ENCODE measurements at regions not wholly inside any gene's neighbourhood (a gene's known extent, or its start where the extent isn't known, plus 50 kb on each side); places are given as distances from the start of the nearest gene placed in this dataset.

DNA sequence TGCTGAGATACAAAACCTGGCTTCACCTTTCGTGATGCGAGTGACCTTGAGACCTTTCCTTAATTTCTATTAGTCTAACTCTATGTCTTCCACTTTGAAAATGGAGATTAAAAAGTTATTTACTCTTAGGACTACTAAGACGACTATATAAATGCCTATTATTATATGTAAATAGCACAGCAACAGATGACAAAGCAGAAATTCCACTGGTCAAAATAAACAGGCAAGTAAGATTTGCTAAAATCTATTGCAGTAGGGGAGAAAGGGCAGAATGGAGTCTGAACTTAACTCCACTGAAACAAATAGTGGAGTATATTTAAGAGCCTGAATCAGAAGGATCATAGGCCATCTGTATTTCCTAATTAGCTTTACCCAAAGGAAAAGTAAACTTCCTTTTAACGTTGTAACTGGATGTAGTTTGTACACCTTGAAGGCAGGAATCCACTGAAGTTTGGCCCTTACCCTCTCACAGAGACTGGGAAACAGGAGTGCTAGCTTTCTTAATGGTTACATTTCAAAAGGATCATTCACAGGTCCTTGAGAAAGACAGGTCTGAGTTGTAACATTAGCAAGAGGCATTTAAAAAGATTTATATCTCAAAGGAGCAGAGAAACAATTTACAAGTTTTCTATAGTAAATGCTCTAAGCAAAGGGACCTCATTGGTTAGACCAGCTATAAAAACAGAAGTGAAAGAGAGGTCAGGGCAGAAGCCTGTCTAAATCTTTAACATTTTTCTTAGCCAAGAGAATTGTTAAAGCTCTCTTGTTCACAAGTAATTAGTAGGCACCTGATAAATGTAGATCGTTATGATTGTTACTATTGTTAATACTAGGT, 332.5 kb downstream of the ZWINT start:
- TF ChIP-seq, protein P1, sequence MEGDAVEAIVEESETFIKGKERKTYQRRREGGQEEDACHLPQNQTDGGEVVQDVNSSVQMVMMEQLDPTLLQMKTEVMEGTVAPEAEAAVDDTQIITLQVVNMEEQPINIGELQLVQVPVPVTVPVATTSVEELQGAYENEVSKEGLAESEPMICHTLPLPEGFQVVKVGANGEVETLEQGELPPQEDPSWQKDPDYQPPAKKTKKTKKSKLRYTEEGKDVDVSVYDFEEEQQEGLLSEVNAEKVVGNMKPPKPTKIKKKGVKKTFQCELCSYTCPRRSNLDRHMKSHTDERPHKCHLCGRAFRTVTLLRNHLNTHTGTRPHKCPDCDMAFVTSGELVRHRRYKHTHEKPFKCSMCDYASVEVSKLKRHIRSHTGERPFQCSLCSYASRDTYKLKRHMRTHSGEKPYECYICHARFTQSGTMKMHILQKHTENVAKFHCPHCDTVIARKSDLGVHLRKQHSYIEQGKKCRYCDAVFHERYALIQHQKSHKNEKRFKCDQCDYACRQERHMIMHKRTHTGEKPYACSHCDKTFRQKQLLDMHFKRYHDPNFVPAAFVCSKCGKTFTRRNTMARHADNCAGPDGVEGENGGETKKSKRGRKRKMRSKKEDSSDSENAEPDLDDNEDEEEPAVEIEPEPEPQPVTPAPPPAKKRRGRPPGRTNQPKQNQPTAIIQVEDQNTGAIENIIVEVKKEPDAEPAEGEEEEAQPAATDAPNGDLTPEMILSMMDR (IDR thresholded peaks at IDR 0.05; ENCODE audit: insufficient read depth, low read depth, low read length), result no peak
- no peak for TF ChIP-seq EZH2 (IDR thresholded peaks at IDR 0.05; ENCODE audit: insufficient read depth, low read length)

All from astrocyte (in vitro differentiated cells and primary cell).